ENCODE measurements at regions not wholly inside any gene's neighbourhood (a gene's known extent, or its start where the extent isn't known, plus 50 kb on each side); places are given as distances from the start of the nearest gene placed in this dataset.
A peak's percentile ranks its signal among the peaks of the same experiment; 100 is the strongest.

- no peaks in the 10 kb centered on the region for H3K27me3 Mint-ChIP-seq (ENCODE audit: low read depth, unreplicated experiment)
- no peaks in the 10 kb centered on the region for H3K4me1 ChIP-seq (ENCODE audit: insufficient read depth, low read length)
- no peaks in the 10 kb centered on the region for H4K20me1 ChIP-seq (ENCODE audit: insufficient read depth, low read length)
Observed at GRCh38 chr11:103596315-103596714, 440.1 kb upstream of the DDI1 start.

GRCh38 chr11:103601225-103601846 lies 435.1 kb upstream of the DDI1 start:
- TF ChIP-seq CTCF (IDR thresholded peaks at IDR 0.05; ENCODE audit: insufficient read depth, low read depth, low read length) (peak; percentile 98), EZH2 (IDR thresholded peaks at IDR 0.05; ENCODE audit: insufficient read depth, low read length) (no peak)
- Mint-ChIP-seq H3K27ac (ENCODE audit: unreplicated experiment) (no peak overlapping the region), H3K27me3 (ENCODE audit: low read depth, unreplicated experiment) (no peaks in the 10 kb centered on the region), H3K4me3 (ENCODE audit: unreplicated experiment) (no peak overlapping the region), H3K9me3 (ENCODE audit: unreplicated experiment) (no peaks in the 10 kb centered on the region), H3K4me1 (ENCODE audit: low read depth, unreplicated experiment) (no peaks in the 10 kb centered on the region), H3K36me3 (ENCODE audit: low read depth, unreplicated experiment) (no peaks in the 10 kb centered on the region)
- Histone ChIP-seq H3K4me2 (ENCODE audit: low read length) (no peak overlapping the region), H4K20me1 (ENCODE audit: insufficient read depth, low read length) (no peaks in the 10 kb centered on the region), H3K27me3 (ENCODE audit: insufficient read depth, low read length) (no peaks in the 10 kb centered on the region), H3K4me3 (ENCODE audit: insufficient read depth, low read depth, low read length) (no peak overlapping the region), H3K9ac (ENCODE audit: low read length) (no peak overlapping the region), H3K36me3 (ENCODE audit: insufficient read depth, low read length) (no peaks in the 10 kb centered on the region), H3K27ac (ENCODE audit: low read depth, low read length) (no peak overlapping the region), H2AFZ (ENCODE audit: low read depth, low read length) (no peak overlapping the region), H3K9me3 (ENCODE audit: insufficient read depth, low read depth, low read length) (no peaks in the 10 kb centered on the region), H3K4me1 (ENCODE audit: insufficient read depth, low read length) (no peaks in the 10 kb centered on the region), H3K79me2 (ENCODE audit: insufficient read depth, low read length) (no peaks in the 10 kb centered on the region)
- peak; percentile 56 for FAIRE-seq
- peak; percentile 38 for DNase-seq (ENCODE audit: low read depth)

More at GRCh38 chr11:103596315-103596714, 440.1 kb upstream of the DDI1 start:
- FAIRE-seq (no peak), DNase-seq (ENCODE audit: low read depth) (peak; percentile 72)
- H3K9me3 Mint-ChIP-seq (ENCODE audit: unreplicated experiment) = no peaks in the 10 kb centered on the region
- no peak overlapping the region for H3K4me3 Mint-ChIP-seq (ENCODE audit: unreplicated experiment)
- H3K9ac ChIP-seq (ENCODE audit: low read length) = no peak overlapping the region
- H3K4me1 Mint-ChIP-seq (ENCODE audit: low read depth, unreplicated experiment) = peaks cover 1% of the 10 kb centered on the region
- no peak overlapping the region for H3K27ac ChIP-seq (ENCODE audit: low read depth, low read length)
- H3K79me2 ChIP-seq (ENCODE audit: insufficient read depth, low read length) = no peaks in the 10 kb centered on the region
- H3K27ac Mint-ChIP-seq (ENCODE audit: unreplicated experiment) = no peak overlapping the region
- no peaks in the 10 kb centered on the region for H3K27me3 ChIP-seq (ENCODE audit: insufficient read depth, low read length)
- H3K36me3 ChIP-seq (ENCODE audit: insufficient read depth, low read length) = no peaks in the 10 kb centered on the region
- no peak overlapping the region for H3K4me3 ChIP-seq (ENCODE audit: insufficient read depth, low read depth, low read length)
- H2AFZ ChIP-seq (ENCODE audit: low read depth, low read length) = no peak overlapping the region
- no peaks in the 10 kb centered on the region for H3K36me3 Mint-ChIP-seq (ENCODE audit: low read depth, unreplicated experiment)
- TF ChIP-seq EZH2 (IDR thresholded peaks at IDR 0.05; ENCODE audit: insufficient read depth, low read length) (no peak), CTCF (IDR thresholded peaks at IDR 0.05; ENCODE audit: insufficient read depth, low read depth, low read length) (no peak)
- H3K4me2 ChIP-seq (ENCODE audit: low read length) = no peak overlapping the region
- H3K9me3 ChIP-seq (ENCODE audit: insufficient read depth, low read depth, low read length) = peaks cover 4% of the 10 kb centered on the region

- Mint-ChIP-seq H3K4me1 (ENCODE audit: low read depth, unreplicated experiment) (no peaks in the 10 kb centered on the region), H3K36me3 (ENCODE audit: low read depth, unreplicated experiment) (no peaks in the 10 kb centered on the region), H3K27ac (ENCODE audit: unreplicated experiment) (no peak overlapping the region)
Observed at GRCh38 chr11:103602840-103603239, 433.6 kb upstream of the DDI1 start.

More at GRCh38 chr11:103602840-103603239, 433.6 kb upstream of the DDI1 start:
- Histone ChIP-seq H3K4me3 (ENCODE audit: insufficient read depth, low read depth, low read length) (no peak overlapping the region), H2AFZ (ENCODE audit: low read depth, low read length) (no peak overlapping the region), H3K9me3 (ENCODE audit: insufficient read depth, low read depth, low read length) (no peaks in the 10 kb centered on the region), H3K9ac (ENCODE audit: low read length) (no peak overlapping the region), H3K4me1 (ENCODE audit: insufficient read depth, low read length) (no peaks in the 10 kb centered on the region), H3K27ac (ENCODE audit: low read depth, low read length) (no peak overlapping the region), H3K79me2 (ENCODE audit: insufficient read depth, low read length) (no peaks in the 10 kb centered on the region), H4K20me1 (ENCODE audit: insufficient read depth, low read length) (no peaks in the 10 kb centered on the region), H3K4me2 (ENCODE audit: low read length) (no peak overlapping the region), H3K36me3 (ENCODE audit: insufficient read depth, low read length) (no peaks in the 10 kb centered on the region), H3K27me3 (ENCODE audit: insufficient read depth, low read length) (no peaks in the 10 kb centered on the region)
- Mint-ChIP-seq H3K9me3 (ENCODE audit: unreplicated experiment) (no peaks in the 10 kb centered on the region), H3K4me3 (ENCODE audit: unreplicated experiment) (no peak overlapping the region), H3K27me3 (ENCODE audit: low read depth, unreplicated experiment) (no peaks in the 10 kb centered on the region)
- TF ChIP-seq CTCF (IDR thresholded peaks at IDR 0.05; ENCODE audit: insufficient read depth, low read depth, low read length) = no peak
- TF ChIP-seq EZH2 (IDR thresholded peaks at IDR 0.05; ENCODE audit: insufficient read depth, low read length) = no peak
- FAIRE-seq = no peak
- DNase-seq (ENCODE audit: low read depth) = no peak
